Stimulated activated naive CD8-positive, alpha-beta T cell treated with anti-CD3 and anti-CD28 coated beads, Interleukin-15, amount 100 ng/mL, for 72 hours (primary cell): ENCODE measurements at regions not wholly inside any gene's neighbourhood (a gene's known extent, or its start where the extent isn't known, plus 50 kb on each side); places are given as distances from the start of the nearest gene placed in this dataset.

Source experiments
- ATAC-seq: fragments of 150-1000 bp; cut with Tn5 transposase; 2 replicates; pipeline ENCODE4 v1.10.0; 2021; ENCODE audit warnings: mild to moderate bottlenecking, moderate library complexity
- DNase-seq, 2 donors: peaks; one replicate each; pipeline ENCODE4 v3.0.0; 2021 to 2022
- H3K27ac Mint-ChIP-seq, 2 donors: one replicate each; pipeline ENCODE4 v1.8.0; 2022; ENCODE audit warnings: mild to moderate bottlenecking in 2 of 2, mixed read lengths in 2 of 2, moderate library complexity in 2 of 2
- H3K27me3 Mint-ChIP-seq: one replicate; pipeline ENCODE4 v1.8.0; 2022; ENCODE audit warnings: mixed read lengths
- H3K4me1 Mint-ChIP-seq: one replicate; pipeline ENCODE4 v1.8.0; 2022; ENCODE audit warnings: mild to moderate bottlenecking, mixed read lengths
- H3K4me3 Mint-ChIP-seq, 2 donors: one replicate each; pipeline ENCODE4 v1.8.0; 2022; ENCODE audit warnings: mild to moderate bottlenecking in 2 of 2, mixed read lengths in 2 of 2, moderate library complexity in 1 of 2
- H3K9me3 Mint-ChIP-seq, 2 donors: one replicate each; pipeline ENCODE4 v1.8.0; 2022; ENCODE audit warnings: mixed read lengths in 2 of 2

GRCh38 chr7:41472427-41473125 lies 230.3 kb downstream of the INHBA start:
- H3K27ac Mint-ChIP-seq, result no peak overlapping the region
- no peak overlapping the region for H3K4me3 Mint-ChIP-seq
- DNase-seq (no peak), ATAC-seq (no peak)
- no peaks in the 10 kb centered on the region for H3K4me1 Mint-ChIP-seq
- no peaks in the 10 kb centered on the region for H3K27me3 Mint-ChIP-seq
- H3K9me3 Mint-ChIP-seq, result peaks cover 4 to 9% of the 10 kb centered on the region in 2 donors

- DNase-seq (no peak), ATAC-seq (no peak)
- Mint-ChIP-seq H3K9me3 (peaks cover 0 to 15% of the 10 kb centered on the region in 2 donors), H3K27me3 (no peaks in the 10 kb centered on the region), H3K4me1 (no peaks in the 10 kb centered on the region), H3K4me3 (no peak overlapping the region), H3K27ac (no peak overlapping the region)
These were observed 232.8 kb downstream of the INHBA start for GRCh38 chr7:41470081-41470480.

DNA sequence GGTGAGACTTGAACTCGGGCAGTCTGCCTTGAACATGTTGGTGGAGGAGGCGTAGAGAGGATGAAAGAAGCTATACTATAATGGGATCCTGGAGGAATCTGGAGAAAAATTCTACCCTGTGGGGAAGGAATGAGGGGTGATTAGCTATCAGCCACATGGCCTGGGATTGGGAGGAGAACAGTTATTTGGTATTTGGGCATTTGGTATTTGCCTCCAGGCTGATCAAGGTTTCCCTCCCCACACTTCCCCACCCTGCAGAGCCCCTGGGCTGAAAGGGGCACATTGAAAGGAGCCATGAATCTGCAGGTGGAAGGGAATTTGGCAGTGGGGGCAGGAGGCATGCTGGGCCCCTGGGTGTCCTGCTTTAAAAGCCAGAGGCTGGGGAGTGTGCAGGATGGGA lies 235.3 kb downstream of the INHBA start:
- DNase-seq (no peak), ATAC-seq (no peak)
- Mint-ChIP-seq H3K9me3 (peaks cover 0 to 10% of the 10 kb centered on the region in 2 donors), H3K4me1 (no peaks in the 10 kb centered on the region), H3K4me3 (no peak overlapping the region), H3K27me3 (no peaks in the 10 kb centered on the region), H3K27ac (no peak overlapping the region)

DNA sequence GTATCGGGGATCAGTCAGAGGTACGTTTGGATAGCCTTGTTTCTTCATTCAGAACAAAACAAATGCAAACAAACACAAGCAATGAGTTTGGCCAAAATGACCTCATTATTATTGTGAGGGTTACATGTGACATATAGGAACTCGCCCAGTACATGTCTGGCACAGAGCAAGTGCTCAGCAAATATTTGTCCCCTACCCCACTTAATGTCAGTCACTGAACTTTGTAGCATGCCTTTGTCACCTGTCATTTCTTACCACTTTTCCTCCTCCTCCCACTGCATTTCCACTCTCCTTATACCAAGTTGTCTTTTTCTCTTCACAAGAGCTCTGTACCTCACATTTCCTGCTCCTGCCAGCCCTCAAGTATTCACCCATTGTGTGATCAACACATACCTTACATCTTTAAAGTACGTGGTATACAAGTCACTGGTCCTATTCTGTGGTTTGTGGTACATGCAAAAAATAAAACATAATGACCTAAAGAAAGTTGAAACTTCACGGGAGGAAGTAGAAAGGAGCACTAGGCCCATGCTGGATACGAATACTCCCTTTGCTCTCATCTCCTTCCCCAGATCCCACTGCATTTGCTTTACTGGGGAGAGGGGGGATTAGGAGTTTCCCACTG lies 236.0 kb downstream of the INHBA start:
- no peak overlapping the region for H3K27ac Mint-ChIP-seq
- ATAC-seq (no peak), DNase-seq (no peak)
- H3K4me1 Mint-ChIP-seq, result no peaks in the 10 kb centered on the region
- no peaks in the 10 kb centered on the region for H3K27me3 Mint-ChIP-seq
- no peak overlapping the region for H3K4me3 Mint-ChIP-seq
- H3K9me3 Mint-ChIP-seq, result peaks cover 0 to 12% of the 10 kb centered on the region in 2 donors

GRCh38 chr7:41465571-41465970 lies 237.3 kb downstream of the INHBA start:
- no peak for ATAC-seq
- no peak for DNase-seq
- H3K4me1 Mint-ChIP-seq, result no peaks in the 10 kb centered on the region

GRCh38 chr7:41463770-41464470 lies 239.0 kb downstream of the INHBA start:
- no peaks in the 10 kb centered on the region for H3K27me3 Mint-ChIP-seq
- no peak for ATAC-seq
- no peak overlapping the region for H3K4me3 Mint-ChIP-seq
- no peak for DNase-seq
- peaks cover 5 to 19% of the 10 kb centered on the region in 2 donors for H3K9me3 Mint-ChIP-seq
- no peak overlapping the region for H3K27ac Mint-ChIP-seq
- H3K4me1 Mint-ChIP-seq, result no peaks in the 10 kb centered on the region

More at GRCh38 chr7:41465571-41465970, 237.3 kb downstream of the INHBA start:
- H3K4me3 Mint-ChIP-seq, result no peak overlapping the region
- H3K27me3 Mint-ChIP-seq, result no peaks in the 10 kb centered on the region
- peaks cover 5 to 19% of the 10 kb centered on the region in 2 donors for H3K9me3 Mint-ChIP-seq
- H3K27ac Mint-ChIP-seq, result no peak overlapping the region

DNA sequence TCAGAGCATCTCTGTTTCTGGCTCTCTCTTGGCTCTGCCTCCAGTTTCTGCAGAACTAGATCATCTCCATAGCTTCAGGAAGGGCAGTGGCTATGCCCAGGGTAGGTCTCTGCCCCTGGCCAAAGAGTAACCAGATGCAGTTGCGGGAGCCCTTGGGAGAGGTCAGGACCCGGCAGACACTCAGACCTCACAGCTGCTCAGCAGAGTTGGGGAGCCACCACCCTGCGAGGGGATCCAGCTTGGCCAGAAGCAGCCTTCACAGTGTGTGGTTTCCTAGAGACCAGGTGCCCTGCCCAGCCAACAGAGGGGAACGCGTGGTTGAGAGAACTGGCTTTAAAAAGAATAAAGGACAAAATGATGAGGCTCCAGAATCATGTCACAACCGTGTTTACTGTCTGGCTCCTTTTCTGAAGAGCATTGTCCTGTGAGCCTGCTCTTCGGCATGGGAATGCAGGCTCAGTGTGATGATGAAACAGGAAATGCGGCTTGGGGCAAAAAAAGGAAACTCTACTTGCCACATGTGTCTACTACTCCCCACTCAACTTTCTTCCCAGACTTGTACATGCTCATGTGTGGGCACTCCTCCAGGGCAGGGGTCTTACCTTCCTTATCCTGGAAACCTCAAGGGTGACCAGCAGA lies 243.1 kb downstream of the INHBA start:
- peaks cover 9 to 11% of the 10 kb centered on the region in 2 donors for H3K9me3 Mint-ChIP-seq
- ATAC-seq, result no peak
- no peak overlapping the region for H3K4me3 Mint-ChIP-seq
- H3K4me1 Mint-ChIP-seq, result no peaks in the 10 kb centered on the region
- H3K27ac Mint-ChIP-seq, result no peak overlapping the region
- no peaks in the 10 kb centered on the region for H3K27me3 Mint-ChIP-seq
- DNase-seq, result no peak

- no peak for DNase-seq
- H3K27me3 Mint-ChIP-seq, result no peaks in the 10 kb centered on the region
- no peak for ATAC-seq
- no peak overlapping the region for H3K4me3 Mint-ChIP-seq
- H3K4me1 Mint-ChIP-seq, result no peaks in the 10 kb centered on the region
- H3K27ac Mint-ChIP-seq, result no peak overlapping the region
- peaks cover 9 to 11% of the 10 kb centered on the region in 2 donors for H3K9me3 Mint-ChIP-seq
These were observed 243.7 kb downstream of the INHBA start for GRCh38 chr7:41459183-41459582.

GRCh38 chr7:41457832-41458437 lies 245.0 kb downstream of the INHBA start:
- Mint-ChIP-seq H3K27ac (no peak overlapping the region), H3K4me3 (no peak overlapping the region), H3K9me3 (peaks cover 9 to 11% of the 10 kb centered on the region in 2 donors), H3K27me3 (no peaks in the 10 kb centered on the region), H3K4me1 (no peaks in the 10 kb centered on the region)
- DNase-seq (no peak), ATAC-seq (no peak)

DNA sequence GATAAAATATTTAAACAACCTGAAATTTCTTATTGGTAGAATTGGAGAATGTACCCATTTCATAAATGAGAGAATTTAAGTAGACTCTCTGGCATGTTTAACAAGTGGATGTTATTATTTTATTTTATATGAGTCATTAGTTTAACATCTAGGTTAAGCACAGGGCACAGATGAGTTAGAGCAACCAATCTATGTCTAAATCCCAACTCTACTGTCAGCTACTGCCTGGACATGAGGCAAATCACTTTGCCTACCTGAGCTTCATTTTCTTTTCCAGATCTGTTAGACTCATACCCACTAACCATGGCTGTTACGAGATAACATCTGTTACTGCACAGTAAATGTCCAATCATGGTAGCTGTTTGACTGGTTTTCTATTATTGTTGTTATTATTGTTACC lies 251.1 kb downstream of the INHBA start:
- Mint-ChIP-seq H3K9me3 (no peaks in the 10 kb centered on the region), H3K27me3 (no peaks in the 10 kb centered on the region), H3K4me3 (no peak overlapping the region), H3K4me1 (no peaks in the 10 kb centered on the region), H3K27ac (no peak overlapping the region)
- DNase-seq (no peak), ATAC-seq (no peak)

DNA sequence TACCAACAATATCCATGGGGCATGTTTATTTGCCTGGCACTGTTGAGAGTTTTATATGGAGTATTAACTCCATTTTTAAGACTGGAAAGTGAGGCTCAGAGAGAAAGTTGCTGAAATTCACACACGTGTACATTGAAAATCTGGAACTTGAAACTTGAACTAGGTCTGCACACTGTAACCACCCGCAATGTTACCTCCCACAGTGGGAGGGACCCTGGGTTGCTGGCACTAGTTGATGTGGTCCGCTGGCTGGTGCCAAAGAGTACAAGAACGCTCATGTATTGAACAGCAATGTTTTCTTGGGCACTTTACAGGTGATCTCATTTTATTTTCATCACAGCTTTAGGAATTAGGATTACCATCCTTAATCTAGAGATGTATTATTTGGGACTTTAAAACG lies 253.2 kb downstream of the INHBA start:
- DNase-seq, result no peak
- no peak for ATAC-seq
- Mint-ChIP-seq H3K9me3 (no peaks in the 10 kb centered on the region), H3K4me3 (no peak overlapping the region), H3K27ac (no peak overlapping the region), H3K27me3 (no peaks in the 10 kb centered on the region), H3K4me1 (no peaks in the 10 kb centered on the region)

- ATAC-seq (no peak), DNase-seq (no peak)
- H3K4me1 Mint-ChIP-seq, result no peaks in the 10 kb centered on the region
- H3K27me3 Mint-ChIP-seq, result no peaks in the 10 kb centered on the region
- no peaks in the 10 kb centered on the region for H3K9me3 Mint-ChIP-seq
- H3K27ac Mint-ChIP-seq, result no peak overlapping the region
- H3K4me3 Mint-ChIP-seq, result no peak overlapping the region
These were observed 253.6 kb downstream of the INHBA start for GRCh38 chr7:41449286-41449685.

GRCh38 chr7:41448104-41448503 lies 254.8 kb downstream of the INHBA start:
- Mint-ChIP-seq H3K4me3 (no peak overlapping the region), H3K27ac (no peak overlapping the region), H3K27me3 (no peaks in the 10 kb centered on the region), H3K9me3 (peaks cover 0 to 4% of the 10 kb centered on the region in 2 donors), H3K4me1 (no peaks in the 10 kb centered on the region)
- ATAC-seq (no peak), DNase-seq (no peak)

DNA sequence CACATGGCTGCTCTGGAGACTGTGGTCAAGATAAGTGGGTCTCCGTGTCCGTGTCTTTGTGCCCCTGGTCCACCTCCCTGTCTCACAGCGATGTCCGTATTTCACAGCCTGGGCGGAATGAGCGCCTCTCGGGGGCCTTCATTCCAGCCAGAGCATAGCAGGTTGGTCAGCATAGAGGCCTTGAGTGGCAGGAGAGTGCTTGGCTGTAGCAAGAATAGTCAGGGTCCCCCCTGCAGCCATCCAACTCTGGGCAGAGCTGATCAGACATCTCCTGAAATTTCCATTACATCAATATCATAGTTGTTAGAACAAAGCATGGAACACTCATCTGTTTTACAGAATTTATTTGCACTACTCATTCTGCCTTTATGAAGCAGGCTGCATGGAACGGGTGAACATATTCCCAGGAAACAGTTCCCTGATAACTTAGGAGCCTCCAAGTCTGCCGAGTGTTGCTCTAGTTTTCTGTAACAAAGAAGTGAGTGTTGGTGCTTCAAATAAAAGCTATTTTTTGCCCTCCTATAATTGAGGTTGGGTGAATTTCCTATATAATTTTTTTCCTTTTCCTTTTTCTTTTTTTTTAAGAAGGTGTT lies 255.3 kb downstream of the INHBA start:
- peaks cover 0 to 6% of the 10 kb centered on the region in 2 donors for H3K9me3 Mint-ChIP-seq
- no peaks in the 10 kb centered on the region for H3K27me3 Mint-ChIP-seq
- no peak for ATAC-seq
- H3K4me1 Mint-ChIP-seq, result no peaks in the 10 kb centered on the region
- H3K4me3 Mint-ChIP-seq, result no peak overlapping the region
- DNase-seq, result no peak
- H3K27ac Mint-ChIP-seq, result no peak overlapping the region
